ENCODE measurements at regions not wholly inside any gene's neighbourhood (a gene's known extent, or its start where the extent isn't known, plus 50 kb on each side); places are given as distances from the start of the nearest gene placed in this dataset.

- TF ChIP-seq, protein P1, sequence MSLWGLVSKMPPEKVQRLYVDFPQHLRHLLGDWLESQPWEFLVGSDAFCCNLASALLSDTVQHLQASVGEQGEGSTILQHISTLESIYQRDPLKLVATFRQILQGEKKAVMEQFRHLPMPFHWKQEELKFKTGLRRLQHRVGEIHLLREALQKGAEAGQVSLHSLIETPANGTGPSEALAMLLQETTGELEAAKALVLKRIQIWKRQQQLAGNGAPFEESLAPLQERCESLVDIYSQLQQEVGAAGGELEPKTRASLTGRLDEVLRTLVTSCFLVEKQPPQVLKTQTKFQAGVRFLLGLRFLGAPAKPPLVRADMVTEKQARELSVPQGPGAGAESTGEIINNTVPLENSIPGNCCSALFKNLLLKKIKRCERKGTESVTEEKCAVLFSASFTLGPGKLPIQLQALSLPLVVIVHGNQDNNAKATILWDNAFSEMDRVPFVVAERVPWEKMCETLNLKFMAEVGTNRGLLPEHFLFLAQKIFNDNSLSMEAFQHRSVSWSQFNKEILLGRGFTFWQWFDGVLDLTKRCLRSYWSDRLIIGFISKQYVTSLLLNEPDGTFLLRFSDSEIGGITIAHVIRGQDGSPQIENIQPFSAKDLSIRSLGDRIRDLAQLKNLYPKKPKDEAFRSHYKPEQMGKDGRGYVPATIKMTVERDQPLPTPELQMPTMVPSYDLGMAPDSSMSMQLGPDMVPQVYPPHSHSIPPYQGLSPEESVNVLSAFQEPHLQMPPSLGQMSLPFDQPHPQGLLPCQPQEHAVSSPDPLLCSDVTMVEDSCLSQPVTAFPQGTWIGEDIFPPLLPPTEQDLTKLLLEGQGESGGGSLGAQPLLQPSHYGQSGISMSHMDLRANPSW (CRISPR knock-in tag; conservative IDR thresholded peaks at IDR 0.05; ENCODE audit: low read depth) = no peak
- no peak for TF ChIP-seq GTF2I (CRISPR knock-in tag; conservative IDR thresholded peaks at IDR 0.05)
- no peak for TF ChIP-seq NFATC4 (CRISPR knock-in tag; IDR thresholded peaks at IDR 0.05)
- TF ChIP-seq CREM (CRISPR knock-in tag; IDR thresholded peaks at IDR 0.05) = no peak
- no peak for TF ChIP-seq ZNF219 (CRISPR knock-in tag; IDR thresholded peaks at IDR 0.05; ENCODE audit: borderline replicate concordance)
- no peak for TF ChIP-seq ESRRA (CRISPR knock-in tag; IDR thresholded peaks at IDR 0.05; ENCODE audit: borderline replicate concordance)
- TF ChIP-seq MYBL2 (CRISPR knock-in tag; IDR thresholded peaks at IDR 0.05) = no peak
- no peak for TF ChIP-seq NFE2L1 (CRISPR knock-in tag; IDR thresholded peaks at IDR 0.05)
- TF ChIP-seq SOX15 (CRISPR knock-in tag; IDR thresholded peaks at IDR 0.05) = no peak
- TF ChIP-seq IRF1 (CRISPR knock-in tag; IDR thresholded peaks at IDR 0.05) = no peak
- no peak for TF ChIP-seq ERG (CRISPR knock-in tag; IDR thresholded peaks at IDR 0.05)
These were observed 342.3 kb upstream of the DPPA4 start (continued) for GRCh38 chr3:109679664-109680063.

DNA sequence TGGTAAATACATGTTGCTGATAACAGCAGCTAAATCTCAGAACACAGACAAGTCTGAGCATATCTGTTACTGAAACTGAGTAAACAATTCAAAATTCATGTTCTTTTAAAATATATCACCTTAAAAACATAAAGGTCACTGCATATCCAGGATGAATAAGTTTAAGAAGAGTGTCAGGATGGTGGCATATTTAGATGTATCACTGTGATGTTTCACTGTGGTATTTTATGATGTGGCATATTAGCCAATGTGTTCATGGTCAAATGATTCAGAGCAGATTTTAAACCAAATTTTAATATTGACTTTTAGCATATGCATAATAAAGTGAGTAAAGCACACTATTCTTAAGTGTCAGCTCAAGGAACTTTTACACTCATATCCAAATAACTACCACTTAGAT is 346.4 kb upstream of the DPPA4 start:
- Mint-ChIP-seq H3K9me3 (peaks cover under 1% of the 10 kb centered on the region; the same call in 1 of the 2 replicates), H3K36me3 (no peaks in the 10 kb centered on the region), H3K4me3 (no peak overlapping the region), H3K27ac (no peak overlapping the region), H3K27me3 (ENCODE audit: low read depth) (no peaks in the 10 kb centered on the region), H3K4me1 (no peaks in the 10 kb centered on the region)
- no peak for ATAC-seq
- CTCF ChIA-PET = no interaction called here
- DNase-seq (ENCODE audit: low spot score) = no peak
- POLR2A ChIA-PET = no interaction called here
- TF ChIP-seq SP1 (CRISPR knock-in tag; conservative IDR thresholded peaks at IDR 0.05) (no peak), TCF7 (CRISPR knock-in tag; IDR thresholded peaks at IDR 0.05; ENCODE audit: low read depth) (no peak), ZNF423 (CRISPR knock-in tag; IDR thresholded peaks at IDR 0.05) (no peak), SMAD3 (CRISPR knock-in tag; IDR thresholded peaks at IDR 0.05; ENCODE audit: borderline replicate concordance) (no peak), GTF2I (CRISPR knock-in tag; conservative IDR thresholded peaks at IDR 0.05) (no peak), ELF4 (CRISPR knock-in tag; IDR thresholded peaks at IDR 0.05; ENCODE audit: low read depth) (no peak), EMX1 (CRISPR knock-in tag; IDR thresholded peaks at IDR 0.05) (no peak), HMGA2 (CRISPR knock-in tag; IDR thresholded peaks at IDR 0.05) (no peak), MYBL2 (CRISPR knock-in tag; IDR thresholded peaks at IDR 0.05) (no peak), OVOL2 (CRISPR knock-in tag; IDR thresholded peaks at IDR 0.05; ENCODE audit: borderline replicate concordance) (no peak)
- TF ChIP-seq, protein P2, sequence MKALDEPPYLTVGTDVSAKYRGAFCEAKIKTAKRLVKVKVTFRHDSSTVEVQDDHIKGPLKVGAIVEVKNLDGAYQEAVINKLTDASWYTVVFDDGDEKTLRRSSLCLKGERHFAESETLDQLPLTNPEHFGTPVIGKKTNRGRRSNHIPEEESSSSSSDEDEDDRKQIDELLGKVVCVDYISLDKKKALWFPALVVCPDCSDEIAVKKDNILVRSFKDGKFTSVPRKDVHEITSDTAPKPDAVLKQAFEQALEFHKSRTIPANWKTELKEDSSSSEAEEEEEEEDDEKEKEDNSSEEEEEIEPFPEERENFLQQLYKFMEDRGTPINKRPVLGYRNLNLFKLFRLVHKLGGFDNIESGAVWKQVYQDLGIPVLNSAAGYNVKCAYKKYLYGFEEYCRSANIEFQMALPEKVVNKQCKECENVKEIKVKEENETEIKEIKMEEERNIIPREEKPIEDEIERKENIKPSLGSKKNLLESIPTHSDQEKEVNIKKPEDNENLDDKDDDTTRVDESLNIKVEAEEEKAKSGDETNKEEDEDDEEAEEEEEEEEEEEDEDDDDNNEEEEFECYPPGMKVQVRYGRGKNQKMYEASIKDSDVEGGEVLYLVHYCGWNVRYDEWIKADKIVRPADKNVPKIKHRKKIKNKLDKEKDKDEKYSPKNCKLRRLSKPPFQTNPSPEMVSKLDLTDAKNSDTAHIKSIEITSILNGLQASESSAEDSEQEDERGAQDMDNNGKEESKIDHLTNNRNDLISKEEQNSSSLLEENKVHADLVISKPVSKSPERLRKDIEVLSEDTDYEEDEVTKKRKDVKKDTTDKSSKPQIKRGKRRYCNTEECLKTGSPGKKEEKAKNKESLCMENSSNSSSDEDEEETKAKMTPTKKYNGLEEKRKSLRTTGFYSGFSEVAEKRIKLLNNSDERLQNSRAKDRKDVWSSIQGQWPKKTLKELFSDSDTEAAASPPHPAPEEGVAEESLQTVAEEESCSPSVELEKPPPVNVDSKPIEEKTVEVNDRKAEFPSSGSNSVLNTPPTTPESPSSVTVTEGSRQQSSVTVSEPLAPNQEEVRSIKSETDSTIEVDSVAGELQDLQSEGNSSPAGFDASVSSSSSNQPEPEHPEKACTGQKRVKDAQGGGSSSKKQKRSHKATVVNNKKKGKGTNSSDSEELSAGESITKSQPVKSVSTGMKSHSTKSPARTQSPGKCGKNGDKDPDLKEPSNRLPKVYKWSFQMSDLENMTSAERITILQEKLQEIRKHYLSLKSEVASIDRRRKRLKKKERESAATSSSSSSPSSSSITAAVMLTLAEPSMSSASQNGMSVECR (CRISPR knock-in tag; IDR thresholded peaks at IDR 0.05; ENCODE audit: borderline replicate concordance) = no peak
- TF ChIP-seq, protein P3, sequence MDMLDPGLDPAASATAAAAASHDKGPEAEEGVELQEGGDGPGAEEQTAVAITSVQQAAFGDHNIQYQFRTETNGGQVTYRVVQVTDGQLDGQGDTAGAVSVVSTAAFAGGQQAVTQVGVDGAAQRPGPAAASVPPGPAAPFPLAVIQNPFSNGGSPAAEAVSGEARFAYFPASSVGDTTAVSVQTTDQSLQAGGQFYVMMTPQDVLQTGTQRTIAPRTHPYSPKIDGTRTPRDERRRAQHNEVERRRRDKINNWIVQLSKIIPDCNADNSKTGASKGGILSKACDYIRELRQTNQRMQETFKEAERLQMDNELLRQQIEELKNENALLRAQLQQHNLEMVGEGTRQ (CRISPR knock-in tag; IDR thresholded peaks at IDR 0.05) = no peak
- TF ChIP-seq, protein P4, sequence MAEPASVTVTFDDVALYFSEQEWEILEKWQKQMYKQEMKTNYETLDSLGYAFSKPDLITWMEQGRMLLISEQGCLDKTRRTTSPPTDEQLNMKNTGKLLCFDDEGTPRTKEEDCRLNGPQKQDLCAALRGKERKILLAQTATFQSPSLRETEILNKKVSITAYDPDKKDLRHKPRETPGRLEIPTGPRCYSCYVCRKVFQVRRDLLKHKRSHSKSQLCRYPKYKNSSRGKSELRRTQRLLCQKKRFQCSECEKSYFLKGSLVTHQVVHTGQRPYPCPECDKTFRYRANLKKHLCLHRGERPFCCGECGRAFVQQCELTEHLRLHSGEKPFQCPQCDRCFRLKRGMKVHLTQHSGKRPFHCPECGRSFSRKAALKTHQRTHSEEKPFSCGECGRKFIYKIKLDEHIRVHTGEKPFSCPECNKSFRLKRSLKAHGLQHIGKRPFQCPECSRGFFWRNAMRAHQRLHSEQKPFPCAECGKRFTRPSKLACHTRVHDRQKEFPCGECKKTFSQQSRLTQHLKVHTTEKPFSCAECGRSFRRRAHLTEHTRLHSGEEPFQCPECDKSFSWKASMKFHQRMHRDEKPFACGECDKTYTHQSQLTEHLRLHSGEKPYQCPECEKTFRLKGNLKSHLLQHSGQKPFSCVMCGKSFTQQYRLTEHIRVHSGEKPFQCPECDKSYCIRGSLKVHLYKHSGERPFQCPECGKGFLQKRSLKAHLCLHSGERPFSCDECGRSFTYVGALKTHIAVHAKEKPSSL (CRISPR knock-in tag; conservative IDR thresholded peaks at IDR 0.05) = no peak
- TF ChIP-seq, protein P5, sequence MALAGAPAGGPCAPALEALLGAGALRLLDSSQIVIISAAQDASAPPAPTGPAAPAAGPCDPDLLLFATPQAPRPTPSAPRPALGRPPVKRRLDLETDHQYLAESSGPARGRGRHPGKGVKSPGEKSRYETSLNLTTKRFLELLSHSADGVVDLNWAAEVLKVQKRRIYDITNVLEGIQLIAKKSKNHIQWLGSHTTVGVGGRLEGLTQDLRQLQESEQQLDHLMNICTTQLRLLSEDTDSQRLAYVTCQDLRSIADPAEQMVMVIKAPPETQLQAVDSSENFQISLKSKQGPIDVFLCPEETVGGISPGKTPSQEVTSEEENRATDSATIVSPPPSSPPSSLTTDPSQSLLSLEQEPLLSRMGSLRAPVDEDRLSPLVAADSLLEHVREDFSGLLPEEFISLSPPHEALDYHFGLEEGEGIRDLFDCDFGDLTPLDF (CRISPR knock-in tag; IDR thresholded peaks at IDR 0.05) = no peak
- TF ChIP-seq, protein P6, sequence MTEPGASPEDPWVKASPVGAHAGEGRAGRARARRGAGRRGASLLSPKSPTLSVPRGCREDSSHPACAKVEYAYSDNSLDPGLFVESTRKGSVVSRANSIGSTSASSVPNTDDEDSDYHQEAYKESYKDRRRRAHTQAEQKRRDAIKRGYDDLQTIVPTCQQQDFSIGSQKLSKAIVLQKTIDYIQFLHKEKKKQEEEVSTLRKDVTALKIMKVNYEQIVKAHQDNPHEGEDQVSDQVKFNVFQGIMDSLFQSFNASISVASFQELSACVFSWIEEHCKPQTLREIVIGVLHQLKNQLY (CRISPR knock-in tag; IDR thresholded peaks at IDR 0.05) = no peak

All from WTC11 (cell line).